ENCODE measurements at regions not wholly inside any gene's neighbourhood (a gene's known extent, or its start where the extent isn't known, plus 50 kb on each side); places are given as distances from the start of the nearest gene placed in this dataset.

GRCh38 chr5:118653183-118653582 lies 335.2 kb downstream of the DTWD2 start:
- TF ChIP-seq YY1 (IDR thresholded peaks at IDR 0.05; ENCODE audit: insufficient read depth, insufficient read length): no peak
- TF ChIP-seq SUZ12 (IDR thresholded peaks at IDR 0.05; ENCODE audit: extremely low read depth, insufficient read depth, insufficient read length): no peak

Data from NT2/D1 (cell line).